ENCODE measurements at regions not wholly inside any gene's neighbourhood (a gene's known extent, or its start where the extent isn't known, plus 50 kb on each side); places are given as distances from the start of the nearest gene placed in this dataset.

- no peak for DNase-seq
These were observed 473.8 kb downstream of the TAFA4 start for GRCh38 chr3:68458581-68458980.

- no peak for DNase-seq
These were observed 483.6 kb downstream of the TAFA4 start for GRCh38 chr3:68448510-68449383.

GRCh38 chr3:68447885-68448284, 484.5 kb downstream of the TAFA4 start:
- no peak for DNase-seq

GRCh38 chr3:68441054-68441453, 491.3 kb downstream of the TAFA4 start:
- DNase-seq, result no peak

GRCh38 chr3:68436619-68437401, 495.5 kb downstream of the TAFA4 start:
- DNase-seq, result no peak

GRCh38 chr3:68428495-68428894, 503.9 kb downstream of the TAFA4 start:
- DNase-seq, result no peak

- no peak for DNase-seq
These were observed 507.4 kb downstream of the TAFA4 start for GRCh38 chr3:68424796-68425460.

GRCh38 chr3:68408626-68409025, 523.7 kb downstream of the TAFA4 start:
- no peak for DNase-seq

- DNase-seq, result no peak
These were observed 528.6 kb downstream of the TAFA4 start for GRCh38 chr3:68403741-68404140.

GRCh38 chr3:68402235-68402918, 530.0 kb downstream of the TAFA4 start:
- no peak for DNase-seq

- no peak for DNase-seq
These were observed 553.7 kb downstream of the TAFA4 start for GRCh38 chr3:68378631-68379030.

GRCh38 chr3:68373727-68374126, 558.6 kb downstream of the TAFA4 start:
- no peak for DNase-seq

- DNase-seq, result no peak
These were observed 568.6 kb downstream of the TAFA4 start for GRCh38 chr3:68363796-68364195.

GRCh38 chr3:68360492-68360891, 571.9 kb downstream of the TAFA4 start:
- no peak for DNase-seq

GRCh38 chr3:68345781-68346180, 586.6 kb downstream of the TAFA4 start:
- DNase-seq, result no peak

GRCh38 chr3:68342426-68342825, 589.9 kb downstream of the TAFA4 start:
- no peak for DNase-seq

- DNase-seq, result no peak
These were observed 596.3 kb downstream of the TAFA4 start for GRCh38 chr3:68336042-68336441.

- DNase-seq, result no peak
These were observed 597.9 kb downstream of the TAFA4 start for GRCh38 chr3:68334367-68334986.

- no peak for DNase-seq
These were observed 604.3 kb downstream of the TAFA4 start for GRCh38 chr3:68328049-68328448.

GRCh38 chr3:68315964-68316363, 616.4 kb downstream of the TAFA4 start:
- DNase-seq, result no peak

GRCh38 chr3:68315546-68315945, 616.8 kb downstream of the TAFA4 start:
- DNase-seq, result no peak

GRCh38 chr3:68306571-68306970, 625.8 kb downstream of the TAFA4 start:
- no peak for DNase-seq

GRCh38 chr3:68295457-68295856, 636.9 kb downstream of the TAFA4 start:
- DNase-seq, result no peak

Data from NCI-H2171 treated with DMSO at 0.1 percent for 48 hours (cell line).